Upper lobe of left lung (tissue), 4 donors: ENCODE measurements at regions not wholly inside any gene's neighbourhood (a gene's known extent, or its start where the extent isn't known, plus 50 kb on each side); places are given as distances from the start of the nearest gene placed in this dataset.

Experiments
- POLR2A ChIP-seq, 4 donors: fragments of 450-650 bp; IDR thresholded peaks; one replicate each; pipeline ENCODE4 v1.5.1; 2016 to 2017; ENCODE audit warnings: antibody characterized with exemption in 4 of 4, mild to moderate bottlenecking in 2 of 4
- POLR2AphosphoS5 ChIP-seq, 2 donors: sonication (generic); formaldehyde crosslinking; IDR thresholded peaks; one replicate each; pipeline ENCODE4 v1.5.1; 2017; ENCODE audit warnings: antibody characterized with exemption in 2 of 2
- TF ChIP-seq, protein P1 (sequence below), 6 experiments: fragments of 450-650 bp in 4 of 6; fragments of 200-600 bp in 2 of 6; sonication (generic) in 2 of 6; IDR thresholded peaks; one replicate each; pipeline ENCODE4 v1.5.1; 2016 to 2019; ENCODE audit warnings: antibody characterized with exemption in 6 of 6

DNA sequence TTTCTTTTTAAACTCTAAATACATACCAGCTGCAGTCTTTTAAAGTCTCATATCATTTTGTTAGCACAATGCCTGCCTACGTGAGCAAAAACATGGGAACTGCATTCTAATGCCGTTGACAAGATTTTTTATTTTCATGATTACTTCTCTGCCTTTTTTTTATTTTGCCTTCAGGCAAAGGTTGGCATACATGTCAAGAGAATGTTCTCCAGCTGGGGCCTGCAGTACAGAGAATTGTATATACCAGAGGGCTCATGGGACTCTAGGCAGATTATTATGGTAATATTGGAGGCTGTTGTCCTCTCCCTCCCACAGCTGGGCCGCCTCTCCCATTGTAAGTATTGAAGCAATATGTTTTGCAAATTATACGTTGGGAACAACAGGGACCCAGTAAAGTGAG is 53.9 kb upstream of the OBI1 start:
- TF ChIP-seq POLR2AphosphoS5 (IDR thresholded peaks at IDR 0.05) (no peak), POLR2A (IDR thresholded peaks at IDR 0.05) (no peak)
- TF ChIP-seq, protein P1, sequence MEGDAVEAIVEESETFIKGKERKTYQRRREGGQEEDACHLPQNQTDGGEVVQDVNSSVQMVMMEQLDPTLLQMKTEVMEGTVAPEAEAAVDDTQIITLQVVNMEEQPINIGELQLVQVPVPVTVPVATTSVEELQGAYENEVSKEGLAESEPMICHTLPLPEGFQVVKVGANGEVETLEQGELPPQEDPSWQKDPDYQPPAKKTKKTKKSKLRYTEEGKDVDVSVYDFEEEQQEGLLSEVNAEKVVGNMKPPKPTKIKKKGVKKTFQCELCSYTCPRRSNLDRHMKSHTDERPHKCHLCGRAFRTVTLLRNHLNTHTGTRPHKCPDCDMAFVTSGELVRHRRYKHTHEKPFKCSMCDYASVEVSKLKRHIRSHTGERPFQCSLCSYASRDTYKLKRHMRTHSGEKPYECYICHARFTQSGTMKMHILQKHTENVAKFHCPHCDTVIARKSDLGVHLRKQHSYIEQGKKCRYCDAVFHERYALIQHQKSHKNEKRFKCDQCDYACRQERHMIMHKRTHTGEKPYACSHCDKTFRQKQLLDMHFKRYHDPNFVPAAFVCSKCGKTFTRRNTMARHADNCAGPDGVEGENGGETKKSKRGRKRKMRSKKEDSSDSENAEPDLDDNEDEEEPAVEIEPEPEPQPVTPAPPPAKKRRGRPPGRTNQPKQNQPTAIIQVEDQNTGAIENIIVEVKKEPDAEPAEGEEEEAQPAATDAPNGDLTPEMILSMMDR (IDR thresholded peaks at IDR 0.05) = no peak
